ENCODE measurements at regions not wholly inside any gene's neighbourhood (a gene's known extent, or its start where the extent isn't known, plus 50 kb on each side); places are given as distances from the start of the nearest gene placed in this dataset.
A peak's percentile ranks its signal among the peaks of the same experiment; 100 is the strongest.
"Not testable (repeated sequence)": the region's sequence is repeated elsewhere in the genome, so short reads cannot be mapped to it uniquely, and the experiment has no call there.

DNA sequence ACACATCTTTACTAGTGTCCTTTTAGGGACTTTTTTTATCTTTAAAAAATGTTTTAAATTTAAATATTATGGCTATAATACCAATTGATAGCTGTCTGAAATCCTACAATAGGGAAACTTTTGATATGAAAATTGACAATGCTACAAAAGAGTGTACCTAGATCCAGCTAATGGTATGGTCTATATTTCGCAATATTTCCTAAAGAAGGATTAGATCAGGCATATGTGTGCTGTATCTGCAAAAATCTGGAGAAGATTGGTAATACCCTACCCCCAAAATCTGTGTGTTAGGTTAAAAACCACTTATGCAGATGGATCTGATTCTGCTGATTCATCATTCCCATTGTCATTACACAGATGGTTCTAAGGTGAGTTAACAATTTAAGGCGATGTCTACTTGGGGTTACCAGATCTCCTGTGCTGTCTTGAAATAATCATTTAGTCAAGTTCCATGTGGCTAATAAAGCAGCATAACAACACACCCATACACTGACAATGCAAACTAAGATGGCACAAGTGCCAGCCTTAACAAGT lies 137.1 kb downstream of the GASK1B start:
- TF ChIP-seq, protein P1, sequence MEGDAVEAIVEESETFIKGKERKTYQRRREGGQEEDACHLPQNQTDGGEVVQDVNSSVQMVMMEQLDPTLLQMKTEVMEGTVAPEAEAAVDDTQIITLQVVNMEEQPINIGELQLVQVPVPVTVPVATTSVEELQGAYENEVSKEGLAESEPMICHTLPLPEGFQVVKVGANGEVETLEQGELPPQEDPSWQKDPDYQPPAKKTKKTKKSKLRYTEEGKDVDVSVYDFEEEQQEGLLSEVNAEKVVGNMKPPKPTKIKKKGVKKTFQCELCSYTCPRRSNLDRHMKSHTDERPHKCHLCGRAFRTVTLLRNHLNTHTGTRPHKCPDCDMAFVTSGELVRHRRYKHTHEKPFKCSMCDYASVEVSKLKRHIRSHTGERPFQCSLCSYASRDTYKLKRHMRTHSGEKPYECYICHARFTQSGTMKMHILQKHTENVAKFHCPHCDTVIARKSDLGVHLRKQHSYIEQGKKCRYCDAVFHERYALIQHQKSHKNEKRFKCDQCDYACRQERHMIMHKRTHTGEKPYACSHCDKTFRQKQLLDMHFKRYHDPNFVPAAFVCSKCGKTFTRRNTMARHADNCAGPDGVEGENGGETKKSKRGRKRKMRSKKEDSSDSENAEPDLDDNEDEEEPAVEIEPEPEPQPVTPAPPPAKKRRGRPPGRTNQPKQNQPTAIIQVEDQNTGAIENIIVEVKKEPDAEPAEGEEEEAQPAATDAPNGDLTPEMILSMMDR (IDR thresholded peaks at IDR 0.05) = no peak
- TF ChIP-seq POLR2A (IDR thresholded peaks at IDR 0.05) = no peak
- H3K36me3 ChIP-seq = no peaks in the 10 kb centered on the region
- no peak overlapping the region for H3K27ac ChIP-seq
- DNase-seq = no peak
- peaks cover 0 to 6% of the 10 kb centered on the region in 2 donors for H3K4me1 ChIP-seq
- no peak overlapping the region for H3K4me3 ChIP-seq
- intact Hi-C loops (cut with DNase I; ENCODE audit: low total_unique reads) = no loop called here
- H3K27me3 ChIP-seq = no peaks in the 10 kb centered on the region
- H3K9me3 ChIP-seq = peaks cover 0 to 9% of the 10 kb centered on the region in 2 donors

DNA sequence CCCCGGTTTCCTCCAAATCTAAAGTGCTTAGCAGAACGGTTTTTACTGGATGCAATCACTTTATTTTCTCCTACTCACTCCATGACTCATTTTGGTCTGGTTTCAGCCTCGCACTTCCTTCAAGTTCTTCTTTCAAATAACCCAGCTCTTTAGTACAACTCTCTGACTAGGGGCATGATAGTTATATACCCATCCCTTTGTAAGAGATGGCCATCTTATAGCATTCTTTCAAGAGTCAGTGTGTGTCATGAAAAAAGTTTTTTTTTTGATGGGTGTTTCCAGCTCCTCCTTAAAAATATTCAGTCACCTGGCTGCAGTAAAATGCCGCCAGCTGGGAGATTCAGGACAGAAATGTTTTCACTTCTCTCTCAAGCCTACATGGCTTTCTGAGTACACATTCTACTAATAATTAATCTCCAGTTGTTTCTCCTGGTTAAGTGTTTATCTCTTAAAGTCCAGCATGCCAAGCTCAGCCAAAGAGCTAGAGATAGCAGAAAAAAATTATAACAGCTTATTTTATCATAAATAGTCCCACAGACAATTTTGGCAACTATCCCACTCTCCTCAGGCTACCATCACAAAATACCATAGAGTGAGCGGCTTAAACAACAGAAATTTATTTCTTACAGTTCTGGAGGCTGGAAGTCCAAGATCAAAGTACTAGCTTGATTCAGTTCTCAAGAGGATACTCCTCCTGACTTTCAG lies 139.3 kb downstream of the GASK1B start:
- DNase-seq = no peak
- H3K4me1 ChIP-seq = peaks cover 0 to 6% of the 10 kb centered on the region in 2 donors
- TF ChIP-seq, protein P1 (IDR thresholded peaks at IDR 0.05) = no peak
- no peak for TF ChIP-seq POLR2A (IDR thresholded peaks at IDR 0.05)
- peak overlapping the region; percentile 68 to 70 for H3K27ac ChIP-seq
- H3K36me3 ChIP-seq = no peaks in the 10 kb centered on the region
- intact Hi-C loops (cut with DNase I; ENCODE audit: low total_unique reads) = no loop called here
- peaks cover 0 to under 1% of the 10 kb centered on the region in 2 donors for H3K9me3 ChIP-seq
- H3K27me3 ChIP-seq = no peaks in the 10 kb centered on the region
- no peak overlapping the region for H3K4me3 ChIP-seq

DNA sequence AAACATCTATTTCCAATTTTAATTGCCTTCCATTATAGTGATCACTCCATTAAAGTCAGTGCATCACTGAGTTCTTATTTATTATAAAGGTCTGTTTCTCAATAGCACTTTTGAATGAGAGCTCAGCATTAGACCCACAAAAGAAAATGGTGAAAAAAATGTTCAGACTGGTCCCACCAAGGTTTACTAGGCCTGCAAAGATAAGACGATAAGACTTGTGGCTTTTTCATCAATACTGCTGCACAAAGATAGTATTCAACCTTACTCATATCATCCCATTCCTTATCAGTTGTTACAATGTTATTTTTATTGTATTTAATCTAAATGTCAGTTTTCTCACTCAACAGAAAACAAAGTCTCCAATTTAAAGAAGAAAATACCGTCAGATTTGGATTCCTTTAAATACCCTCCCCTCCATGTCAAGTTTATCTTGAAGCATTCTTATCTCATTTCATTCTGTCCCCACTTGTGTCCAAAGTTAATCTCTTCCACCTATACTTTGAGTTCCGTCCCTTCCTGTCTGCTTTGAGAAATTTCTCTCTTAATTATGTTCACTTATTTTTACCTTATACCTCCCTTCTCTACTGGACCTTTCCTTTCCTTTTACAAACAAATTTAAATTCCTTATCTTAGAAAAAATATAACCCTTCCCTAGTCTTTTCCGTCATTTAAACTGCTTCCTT lies 140.0 kb downstream of the GASK1B start:
- H3K27ac ChIP-seq = peak overlapping the region; percentile 68 to 70
- H3K36me3 ChIP-seq = no peaks in the 10 kb centered on the region
- TF ChIP-seq, protein P1 (IDR thresholded peaks at IDR 0.05) = no peak
- no peak for TF ChIP-seq POLR2A (IDR thresholded peaks at IDR 0.05)
- no peak overlapping the region for H3K4me3 ChIP-seq
- H3K9me3 ChIP-seq = no peaks in the 10 kb centered on the region
- intact Hi-C loops (cut with DNase I; ENCODE audit: low total_unique reads) = no loop called here
- peaks cover 0 to 6% of the 10 kb centered on the region in 2 donors for H3K4me1 ChIP-seq
- DNase-seq = no peak
- H3K27me3 ChIP-seq = no peaks in the 10 kb centered on the region

DNA sequence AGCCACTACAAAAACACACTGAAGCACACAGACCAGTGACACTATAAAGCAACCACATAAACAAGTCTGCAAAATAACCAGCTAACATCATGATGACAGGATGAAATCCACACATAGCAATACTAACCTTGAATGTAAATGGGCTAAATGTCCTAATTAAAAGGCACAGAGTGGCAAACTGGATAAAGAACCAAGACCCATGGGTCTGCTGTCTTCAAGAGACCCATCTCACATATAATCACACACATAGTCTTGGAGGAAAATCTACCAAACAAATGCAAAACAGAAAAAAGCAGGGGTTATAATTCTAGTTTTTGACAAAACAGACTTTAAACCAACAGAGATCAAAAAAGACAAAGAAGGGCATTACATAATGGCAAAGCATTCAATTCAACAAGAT lies 144.4 kb downstream of the GASK1B start:
- intact Hi-C loops (cut with DNase I; ENCODE audit: low total_unique reads); H3K4me3 ChIP-seq; H3K9me3 ChIP-seq; H3K36me3 ChIP-seq; DNase-seq; H3K27me3 ChIP-seq; H3K27ac ChIP-seq; H3K4me1 ChIP-seq: not testable (repeated sequence)

DNA sequence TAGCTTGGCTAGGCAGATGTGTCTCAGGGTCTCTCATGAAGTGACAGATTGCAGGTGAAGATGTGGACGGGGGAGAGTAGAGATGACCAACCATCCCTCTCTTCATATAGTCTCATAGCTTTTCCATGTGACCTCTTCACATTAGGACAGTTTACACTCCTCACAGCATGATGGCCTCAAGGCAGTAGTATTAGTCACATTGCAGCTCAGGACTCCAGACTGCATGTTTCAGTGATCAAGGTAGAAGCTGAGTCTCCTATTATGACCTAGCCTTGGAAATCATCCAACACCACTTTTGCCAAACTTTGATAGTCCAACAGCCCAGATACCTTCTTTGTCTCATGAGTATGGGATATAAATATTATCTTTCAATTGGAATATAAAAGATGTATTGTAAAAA lies 147.7 kb downstream of the GASK1B start:
- TF ChIP-seq POLR2A (IDR thresholded peaks at IDR 0.05) = no peak
- TF ChIP-seq, protein P1 (IDR thresholded peaks at IDR 0.05) = no peak
- DNase-seq = no peak
- no peaks in the 10 kb centered on the region for H3K9me3 ChIP-seq
- no peaks in the 10 kb centered on the region for H3K36me3 ChIP-seq
- no peaks in the 10 kb centered on the region for H3K27me3 ChIP-seq
- no peak overlapping the region for H3K4me3 ChIP-seq
- peak overlapping the region in 1 of 2 donors; percentile 5 for H3K27ac ChIP-seq
- intact Hi-C loops (cut with DNase I; ENCODE audit: low total_unique reads) = no loop called here
- H3K4me1 ChIP-seq = peaks cover 0 to 5% of the 10 kb centered on the region in 2 donors

All from uterus (tissue), 3 donors.